IMR-90 (cell line): ENCODE measurements at regions not wholly inside any gene's neighbourhood (a gene's known extent, or its start where the extent isn't known, plus 50 kb on each side); places are given as distances from the start of the nearest gene placed in this dataset.
"Not testable (repeated sequence)": the region's sequence is repeated elsewhere in the genome, so short reads cannot be mapped to it uniquely, and the experiment has no call there.

Experiments used
- ATAC-seq: fragments of 200-7000 bp; cut with Tn5 transposase; 2 replicates; pipeline ENCODE4 v1.9.1; 2020; ENCODE audit warnings: low read depth, mild to moderate bottlenecking, moderate library complexity
- BruUV-seq: library from RNA; stranded (reverse); fragments of 400-500 nt; replicated peaks from 2 replicates; lab custom pipeline; 2021; lab: Mats Ljungman, UMichigan
- CTCF ChIA-PET: fragments of 300-600 bp; formaldehyde crosslinking; extraction: SDS; loops from one replicate; lab custom pipeline; 2021; ENCODE audit warnings: antibody characterized with exemption; lab: Yijun Ruan, JAX
- POLR2A ChIA-PET: fragments of 300-600 bp; sonication (Branson Sonifier 250); formaldehyde crosslinking; loops from one replicate; lab custom pipeline; 2022; ENCODE audit warnings: antibody characterized with exemption; ENCODE audit not compliant: unreplicated experiment; lab: Charles Lee
- DNase-seq: peaks from one replicate; pipeline ENCODE4 v3.0.0; 2013
- H2AFZ ChIP-seq: replicated peaks from 2 replicates; pipeline ENCODE3; 2013; ENCODE audit warnings: low read length, mild to moderate bottlenecking; ENCODE audit not compliant: poor library complexity
- H2AK5ac ChIP-seq: 2 replicates; pipeline ENCODE4 v1.6.1; 2013; ENCODE audit warnings: low read depth, low read length, inconsistent platforms
- H2AK9ac ChIP-seq: replicated peaks from 2 replicates; pipeline ENCODE3; 2013; ENCODE audit warnings: mild to moderate bottlenecking, low read depth, low read length, moderate library complexity; ENCODE audit not compliant: poor library complexity
- H2BK120ac ChIP-seq: 2 replicates; pipeline ENCODE4 v1.6.1; 2013; ENCODE audit warnings: low read depth, low read length, inconsistent platforms
- H2BK15ac ChIP-seq: 3 replicates; pipeline ENCODE4 v1.6.1; 2013; ENCODE audit warnings: low read depth, low read length, inconsistent platforms
- H2BK20ac ChIP-seq: 2 replicates; pipeline ENCODE4 v1.6.1; 2013; ENCODE audit warnings: low read depth, mild to moderate bottlenecking, inconsistent platforms, low read length, moderate library complexity
- H2BK5ac ChIP-seq: 2 replicates; pipeline ENCODE4 v1.6.1; 2013; ENCODE audit warnings: mild to moderate bottlenecking, low read depth, low read length, inconsistent platforms; ENCODE audit not compliant: poor library complexity, severe bottlenecking
- H3K14ac ChIP-seq: replicated peaks from 2 replicates; pipeline ENCODE4 v1.6.1; 2013; ENCODE audit warnings: low read depth, low read length, inconsistent platforms
- H3K18ac ChIP-seq: 2 replicates; pipeline ENCODE4 v1.6.1; 2013; ENCODE audit warnings: low read depth, low read length, control low read depth
- H3K23ac ChIP-seq: 2 replicates; pipeline ENCODE4 v1.6.1; 2013; ENCODE audit warnings: low read depth, low read length, inconsistent platforms
- H3K27ac ChIP-seq: 2 replicates; pipeline ENCODE4 v1.5.1; 2013; ENCODE audit warnings: mild to moderate bottlenecking, control low read depth, low read length; ENCODE audit not compliant: insufficient read depth
- H3K27me3 ChIP-seq: 2 replicates; pipeline ENCODE4 v1.6.1; 2013; ENCODE audit warnings: low read length; ENCODE audit not compliant: control insufficient read depth, insufficient read depth
- H3K36me3 ChIP-seq: 2 replicates; pipeline ENCODE4 v1.6.1; 2013; ENCODE audit warnings: low read length, mixed read lengths; ENCODE audit not compliant: control insufficient read depth, insufficient read depth
- H3K4ac ChIP-seq: 2 replicates; pipeline ENCODE4 v1.6.1; 2013; ENCODE audit warnings: low read depth, low read length, inconsistent platforms
- H3K4me1 ChIP-seq: 2 replicates; pipeline ENCODE4 v1.6.1; 2013; ENCODE audit warnings: low read length, mixed read lengths; ENCODE audit not compliant: control insufficient read depth, insufficient read depth
- H3K4me2 ChIP-seq: 2 replicates; pipeline ENCODE4 v1.6.1; 2013; ENCODE audit warnings: low read depth, mild to moderate bottlenecking, control low read depth, low read length, moderate library complexity
- H3K4me3 ChIP-seq: 2 replicates; pipeline ENCODE4 v1.5.1; 2013; ENCODE audit warnings: low read depth, mild to moderate bottlenecking, control low read depth, low read length, moderate library complexity; ENCODE audit not compliant: insufficient read depth
- H3K56ac ChIP-seq: 2 replicates; pipeline ENCODE4 v1.6.1; 2013; ENCODE audit warnings: low read length, inconsistent platforms; ENCODE audit not compliant: insufficient read depth; ENCODE audit errors: extremely low read depth
- H3K79me1 ChIP-seq, 2 experiments: 2 replicates each; pipeline ENCODE4 v1.6.1; 2013; ENCODE audit warnings: low read length in 2 of 2, inconsistent platforms in 1 of 2, low read depth in 1 of 2
- H3K9ac ChIP-seq: 2 replicates; pipeline ENCODE4 v1.6.1; 2013; ENCODE audit warnings: low read depth, low read length, control low read depth
- H3K9me1 ChIP-seq: 2 replicates; pipeline ENCODE4 v1.6.1; 2013; ENCODE audit warnings: low read length, inconsistent platforms; ENCODE audit not compliant: insufficient read depth
- H3K9me3 ChIP-seq: 2 replicates; pipeline ENCODE4 v1.6.1; 2013; ENCODE audit warnings: low read length; ENCODE audit not compliant: control insufficient read depth, insufficient read depth
- H4K20me1 ChIP-seq: 2 replicates; pipeline ENCODE4 v1.6.1; 2013; ENCODE audit warnings: low read length, inconsistent platforms; ENCODE audit not compliant: insufficient read depth
- H4K5ac ChIP-seq: 2 replicates; pipeline ENCODE4 v1.6.1; 2013; ENCODE audit warnings: mild to moderate bottlenecking, low read depth, low read length, control low read depth
- H4K8ac ChIP-seq, 2 experiments: 2 replicates each; pipeline ENCODE4 v1.6.1; 2013; ENCODE audit warnings: low read depth in 2 of 2, low read length in 2 of 2, control low read depth in 1 of 2, inconsistent platforms in 1 of 2
- H4K91ac ChIP-seq: 2 replicates; pipeline ENCODE4 v1.6.1; 2013; ENCODE audit warnings: low read depth, low read length, inconsistent platforms; ENCODE audit not compliant: insufficient read depth
- WGBS, 2 experiments: methylation state at CpG; one replicate each; pipeline versions ENCODE4 v1.1.5 to v1.1.7; 2013; ENCODE audit warnings: missing lambda C conversion rate in 2 of 2; ENCODE audit not compliant: insufficient read length in 1 of 2; ENCODE audit errors: extremely low coverage in 2 of 2; 5-methylcytosine and 5-hydroxymethylcytosine counted together
- dilution Hi-C: fragments of 300-500 bp; cut with HindIII; formaldehyde crosslinking; loops from one replicate; pipeline ENCODE4 v1.14.3; 2018; ENCODE audit warnings: low sequenced_read_pairs; ENCODE audit not compliant: unreplicated experiment
- in situ Hi-C: fragments of 300-500 bp; cut with MboI; formaldehyde crosslinking; loops from 3 replicates; pipeline ENCODE4 v1.14.3; 2019; ENCODE audit warnings: low sequenced_read_pairs, inconsistent platforms, mixed read lengths
- intact Hi-C: fragments of 100-400 bp; cut with micrococcal nuclease; formaldehyde crosslinking; loops from 2 replicates; pipeline ENCODE4 v1.10.0; 2022

DNA sequence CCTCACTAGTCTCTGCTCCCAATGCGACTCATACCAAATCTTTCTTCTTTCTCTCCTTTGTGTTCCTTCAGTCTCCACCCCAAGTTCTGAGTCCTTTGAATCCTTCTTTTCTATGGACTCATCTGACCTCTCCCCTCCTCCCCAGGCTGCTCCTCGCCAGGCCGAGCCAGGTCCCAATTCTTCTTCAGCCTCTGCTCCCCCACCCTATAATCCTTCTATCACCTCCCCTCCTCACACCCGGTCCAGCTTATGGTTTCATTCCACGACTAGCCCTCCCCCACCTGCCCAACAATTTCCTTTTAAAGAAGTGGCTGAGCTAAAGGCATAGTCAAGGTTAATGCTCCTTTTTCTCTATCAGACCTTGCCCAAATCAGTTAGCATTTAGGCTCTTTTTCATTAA is 518.5 kb downstream of the MATN1 start:
- H3K23ac ChIP-seq, H3K4me2 ChIP-seq, intact Hi-C loops, H2BK5ac ChIP-seq, H3K18ac ChIP-seq, H4K5ac ChIP-seq, H2BK20ac ChIP-seq, H3K4me1 ChIP-seq, H3K27me3 ChIP-seq, H3K9me3 ChIP-seq, H3K4ac ChIP-seq, H4K20me1 ChIP-seq, POLR2A ChIA-PET, H2AK9ac ChIP-seq, H3K4me3 ChIP-seq, ATAC-seq, H3K36me3 ChIP-seq, H4K8ac ChIP-seq, BruUV-seq, H2AK5ac ChIP-seq, H3K56ac ChIP-seq, H3K9me1 ChIP-seq, H3K9ac ChIP-seq, DNase-seq, H2BK15ac ChIP-seq, H2BK120ac ChIP-seq, H4K91ac ChIP-seq, H2AFZ ChIP-seq, in situ Hi-C loops, dilution Hi-C loops, H3K14ac ChIP-seq, H3K27ac ChIP-seq, CTCF ChIA-PET, H3K79me1 ChIP-seq: not testable (repeated sequence)
- 67% methylated on average over 1 of the region's 5 CpGs; no CpG with 5 or more reads in 1 of the 2 experiments for WGBS, 2 experiments
